ENCODE measurements at regions not wholly inside any gene's neighbourhood (a gene's known extent, or its start where the extent isn't known, plus 50 kb on each side); places are given as distances from the start of the nearest gene placed in this dataset.

DNA sequence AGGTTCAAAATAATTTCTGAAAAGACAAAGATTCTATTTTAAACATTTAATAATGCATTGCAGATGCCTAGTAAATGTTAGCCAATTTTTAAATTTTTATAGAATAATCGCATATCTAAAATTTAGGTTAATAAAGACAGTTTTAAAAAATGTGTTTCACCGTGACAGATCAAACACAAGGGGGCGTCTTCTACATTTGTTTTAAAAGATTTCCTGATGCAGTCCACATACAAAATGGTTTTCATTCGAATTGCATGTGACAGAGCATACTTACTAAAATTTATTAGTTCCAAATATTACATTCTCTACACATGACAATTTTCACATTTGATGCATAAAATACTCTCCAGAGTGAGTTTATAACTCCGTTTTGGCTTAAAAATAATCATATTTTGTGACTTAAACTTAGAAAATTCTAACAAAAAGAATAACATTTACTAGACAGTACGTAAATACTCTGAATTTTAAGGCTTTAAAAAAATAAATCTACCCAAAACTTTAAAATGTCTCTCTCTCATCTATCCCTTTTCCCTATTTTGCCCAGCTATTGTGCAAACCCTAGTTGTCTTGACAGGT, 75.5 kb downstream of the ADAMTS1 start:
- intact Hi-C loops (cut with DNase I), result loop anchor here (2.0 to 10.0 kb wide), 10 partner anchors 63 to 1975 kb away; partner anchors contain the start of gene ADAMTS1 (in 5 of the 10)
- TF ChIP-seq, protein P1, sequence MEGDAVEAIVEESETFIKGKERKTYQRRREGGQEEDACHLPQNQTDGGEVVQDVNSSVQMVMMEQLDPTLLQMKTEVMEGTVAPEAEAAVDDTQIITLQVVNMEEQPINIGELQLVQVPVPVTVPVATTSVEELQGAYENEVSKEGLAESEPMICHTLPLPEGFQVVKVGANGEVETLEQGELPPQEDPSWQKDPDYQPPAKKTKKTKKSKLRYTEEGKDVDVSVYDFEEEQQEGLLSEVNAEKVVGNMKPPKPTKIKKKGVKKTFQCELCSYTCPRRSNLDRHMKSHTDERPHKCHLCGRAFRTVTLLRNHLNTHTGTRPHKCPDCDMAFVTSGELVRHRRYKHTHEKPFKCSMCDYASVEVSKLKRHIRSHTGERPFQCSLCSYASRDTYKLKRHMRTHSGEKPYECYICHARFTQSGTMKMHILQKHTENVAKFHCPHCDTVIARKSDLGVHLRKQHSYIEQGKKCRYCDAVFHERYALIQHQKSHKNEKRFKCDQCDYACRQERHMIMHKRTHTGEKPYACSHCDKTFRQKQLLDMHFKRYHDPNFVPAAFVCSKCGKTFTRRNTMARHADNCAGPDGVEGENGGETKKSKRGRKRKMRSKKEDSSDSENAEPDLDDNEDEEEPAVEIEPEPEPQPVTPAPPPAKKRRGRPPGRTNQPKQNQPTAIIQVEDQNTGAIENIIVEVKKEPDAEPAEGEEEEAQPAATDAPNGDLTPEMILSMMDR (IDR thresholded peaks at IDR 0.05), result peak; percentile 57 to 76 (median 70)
- TF ChIP-seq POLR2A (IDR thresholded peaks at IDR 0.05), result no peak
- H3K9me3 ChIP-seq, result no peaks in the 10 kb centered on the region
- DNase-seq (no peak), ATAC-seq (peak in 1 of 4 donors; percentile 42)
- no peaks in the 10 kb centered on the region for H3K27me3 ChIP-seq
- no peaks in the 10 kb centered on the region for H3K36me3 ChIP-seq
- peak overlapping the region in 2 of 12 donors; percentile 0 to 7 for H3K27ac ChIP-seq
- WGBS, 4 donors, result 26 to 32% (median 29%) methylated on average over 6 of the region's 6 CpGs
- H3K4me1 ChIP-seq, result peaks cover 0 to 3% (median 0%) of the 10 kb centered on the region in 12 donors
- H3K4me3 ChIP-seq, result no peak overlapping the region

GRCh38 chr21:26766826-26767325, 78.3 kb downstream of the ADAMTS1 start:
- TF ChIP-seq, protein P1 (IDR thresholded peaks at IDR 0.05), result no peak
- TF ChIP-seq POLR2A (IDR thresholded peaks at IDR 0.05), result no peak
- Histone ChIP-seq H3K27me3 (no peaks in the 10 kb centered on the region), H3K4me1 (peaks cover 0 to 3% (median 0%) of the 10 kb centered on the region in 12 donors), H3K36me3 (no peaks in the 10 kb centered on the region), H3K9me3 (no peaks in the 10 kb centered on the region), H3K4me3 (no peak overlapping the region), H3K27ac (no peak overlapping the region)
- DNase-seq, result no peak
- ATAC-seq, result no peak
- intact Hi-C loops (cut with DNase I), result loop anchor here in 5 of 10 donors (5.0 to 10.0 kb wide), 4 partner anchors 928 to 1978 kb away; no protein-coding TSS in a partner anchor
- whole genome bisulfite sequencing, 4 donors, result 82 to 89% (median 85%) methylated on average over 6 of the region's 6 CpGs

DNA sequence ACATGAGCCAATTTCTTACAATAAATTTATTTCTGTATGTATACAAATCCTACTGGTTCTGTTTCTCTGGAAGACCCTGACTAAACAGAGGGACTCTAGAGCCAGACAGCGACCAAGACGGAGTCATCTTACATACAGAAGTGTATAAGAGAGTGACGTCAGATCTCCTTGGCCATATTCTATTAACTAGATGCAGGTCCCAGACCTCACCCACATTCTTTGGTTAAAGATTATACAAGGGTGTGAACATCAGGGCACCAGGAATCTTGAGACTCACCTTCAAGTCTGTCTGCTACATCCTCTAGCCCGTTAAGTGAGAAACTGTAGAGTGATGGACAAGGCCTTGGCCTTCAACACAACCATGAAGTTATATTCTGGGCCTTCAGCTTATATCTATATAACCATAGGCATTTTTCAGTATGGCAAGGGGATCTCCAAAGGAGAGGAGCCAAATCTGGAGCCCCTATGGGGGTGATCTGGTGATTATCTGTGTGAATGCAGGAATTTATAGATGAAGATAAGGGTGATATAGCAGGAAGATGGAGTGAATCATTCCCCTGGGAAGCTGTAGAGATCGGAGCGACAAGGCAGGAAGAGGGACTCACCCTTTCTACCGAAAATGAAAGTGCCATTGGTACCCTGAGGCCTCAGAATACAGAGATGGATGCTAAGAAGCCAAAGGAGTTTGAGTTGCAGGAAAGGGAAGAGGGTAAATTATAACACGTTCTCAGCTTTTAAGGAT, 83.9 kb downstream of the ADAMTS1 start:
- Histone ChIP-seq H3K4me1 (no peaks in the 10 kb centered on the region), H3K4me3 (no peak overlapping the region), H3K36me3 (no peaks in the 10 kb centered on the region), H3K27me3 (no peaks in the 10 kb centered on the region), H3K27ac (no peak overlapping the region), H3K9me3 (no peaks in the 10 kb centered on the region)
- 84 to 91% (median 89%) methylated on average over 8 of the region's 8 CpGs for WGBS, 4 donors
- ATAC-seq, result no peak
- TF ChIP-seq, protein P1 (IDR thresholded peaks at IDR 0.05), result no peak
- no peak for TF ChIP-seq POLR2A (IDR thresholded peaks at IDR 0.05)
- DNase-seq, result no peak
- intact Hi-C loops (cut with DNase I), result loop anchor here in 2 of 10 donors (10.0 kb wide), 3 partner anchors 933 to 1983 kb away; no protein-coding TSS in a partner anchor

DNA sequence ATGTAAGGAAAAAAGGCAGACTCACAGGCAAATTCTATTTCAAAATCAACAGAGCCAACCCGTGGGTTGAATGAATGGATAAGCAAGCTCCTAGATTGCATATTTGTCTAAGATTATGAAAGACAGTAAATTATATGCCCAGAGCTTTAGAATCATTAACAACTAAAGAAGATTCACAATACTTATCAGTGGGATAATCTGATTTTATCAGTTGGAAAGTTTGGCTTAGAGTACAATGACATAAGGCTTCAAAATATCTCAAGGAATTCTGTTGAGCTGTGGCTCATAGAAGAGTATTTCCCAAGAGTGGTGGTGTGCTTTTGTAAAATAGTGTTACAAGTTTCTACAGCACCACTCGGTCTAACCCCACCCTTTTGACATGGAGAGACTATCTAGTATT, 85.5 kb downstream of the ADAMTS1 start:
- intact Hi-C loops (cut with DNase I), result loop anchor here in 2 of 10 donors (10.0 kb wide), 3 partner anchors 935 to 1985 kb away; no protein-coding TSS in a partner anchor
- 69 to 77% (median 70%) methylated on average over 2 of the region's 2 CpGs for WGBS, 4 donors
- Histone ChIP-seq H3K36me3 (no peaks in the 10 kb centered on the region), H3K9me3 (no peaks in the 10 kb centered on the region), H3K4me3 (no peak overlapping the region), H3K27ac (no peak overlapping the region), H3K4me1 (no peaks in the 10 kb centered on the region), H3K27me3 (no peaks in the 10 kb centered on the region)
- DNase-seq (no peak), ATAC-seq (no peak)
- TF ChIP-seq, protein P1 (IDR thresholded peaks at IDR 0.05), result no peak
- TF ChIP-seq POLR2A (IDR thresholded peaks at IDR 0.05), result no peak

Measured in heart left ventricle (tissue), 16 donors.